Spinal cord (tissue), 9 donors: ENCODE measurements at regions not wholly inside any gene's neighbourhood (a gene's known extent, or its start where the extent isn't known, plus 50 kb on each side); places are given as distances from the start of the nearest gene placed in this dataset.
"Not testable (repeated sequence)": the region's sequence is repeated elsewhere in the genome, so short reads cannot be mapped to it uniquely, and the experiment has no call there.

Experiments used
- DNase-seq, 6 donors: peaks; one replicate each; pipeline versions ENCODE4 v3.0.0 to v3.0.0-alpha.2; 2013 to 2015; ENCODE audit warnings: low spot score in 6 of 6, low read depth in 4 of 6
- H3K27ac ChIP-seq: one replicate; pipeline ENCODE4 v1.5.1; 2013; ENCODE audit warnings: low read depth, low read length, control low read depth
- H3K27me3 ChIP-seq: one replicate; pipeline ENCODE4 v1.6.1; 2013; ENCODE audit warnings: low read length; ENCODE audit not compliant: control insufficient read depth, insufficient read depth
- H3K36me3 ChIP-seq: one replicate; pipeline ENCODE4 v1.6.1; 2013; ENCODE audit warnings: low read length; ENCODE audit not compliant: control insufficient read depth, insufficient read depth
- H3K4me1 ChIP-seq: one replicate; pipeline ENCODE4 v1.6.1; 2013; ENCODE audit warnings: low read length; ENCODE audit not compliant: control insufficient read depth, insufficient read depth
- H3K4me3 ChIP-seq: one replicate; pipeline ENCODE4 v1.5.1; 2013; ENCODE audit warnings: low read depth, low read length, control low read depth
- H3K9me3 ChIP-seq: one replicate; pipeline ENCODE4 v1.6.1; 2013; ENCODE audit warnings: low read length; ENCODE audit not compliant: control insufficient read depth, insufficient read depth
- WGBS: methylation state at CpG from one replicate; pipeline ENCODE4 v1.1.5; 2013; ENCODE audit warnings: missing lambda C conversion rate; ENCODE audit not compliant: insufficient coverage; 5-methylcytosine and 5-hydroxymethylcytosine counted together
- donor health status: healthy.

DNA sequence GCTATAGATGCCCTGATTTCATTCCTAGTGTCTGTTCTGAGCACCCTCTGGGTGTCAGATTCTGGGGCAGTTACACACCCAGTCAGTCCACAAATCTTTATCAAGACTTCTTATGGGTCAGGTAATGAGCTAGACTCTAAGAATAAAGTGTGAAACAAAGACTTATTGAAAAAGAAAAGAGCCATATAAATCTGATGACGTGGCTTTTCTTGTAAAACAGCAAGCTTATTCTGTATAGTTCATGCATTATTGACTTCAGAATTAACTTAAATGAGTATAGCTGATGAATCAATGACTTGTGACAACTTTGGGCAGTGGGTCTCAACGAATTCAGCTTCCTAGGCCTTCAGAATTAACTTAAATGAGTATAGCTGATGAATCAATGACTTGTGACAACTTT lies 1527.5 kb downstream of the TBC1D22A start:
- not testable (repeated sequence) for H3K9me3 ChIP-seq

DNA sequence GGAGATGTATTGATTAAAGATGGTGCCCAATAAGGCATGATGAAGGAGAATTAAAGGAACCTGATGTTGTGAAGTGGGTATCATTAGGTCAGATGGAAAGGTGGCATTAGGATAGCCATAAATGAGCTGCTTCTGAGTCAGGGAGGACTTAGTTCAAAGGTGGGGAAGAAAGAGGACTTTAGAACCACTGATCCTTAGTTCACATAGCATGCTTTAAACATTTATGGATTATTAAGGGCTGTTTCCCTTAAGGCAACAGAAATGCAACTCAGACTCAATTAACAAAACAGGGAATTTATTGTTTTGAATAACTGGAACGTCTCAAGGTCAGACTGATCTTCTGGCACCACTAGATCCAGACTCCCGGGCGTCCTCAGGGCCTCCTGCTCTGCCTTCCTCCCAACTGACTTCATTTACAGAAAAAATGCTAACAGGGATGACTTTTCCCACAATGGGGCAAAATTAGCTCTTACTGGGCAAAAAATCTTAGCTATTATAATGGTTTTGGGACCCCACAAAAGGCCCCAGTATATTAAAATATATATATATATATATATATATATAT lies 1526.0 kb downstream of the TBC1D22A start:
- no peaks in the 10 kb centered on the region for H3K27me3 ChIP-seq
- H3K4me1 ChIP-seq, result no peaks in the 10 kb centered on the region
- peaks cover 2% of the 10 kb centered on the region for H3K9me3 ChIP-seq
- WGBS, result no CpG with 5 or more reads among the region's 3 CpGs
- H3K27ac ChIP-seq, result no peak overlapping the region
- DNase-seq, result no peak
- no peaks in the 10 kb centered on the region for H3K36me3 ChIP-seq
- no peak overlapping the region for H3K4me3 ChIP-seq

More for the DNA sequence above, 1527.5 kb downstream of the TBC1D22A start:
- H3K36me3 ChIP-seq, DNase-seq, H3K27ac ChIP-seq, H3K4me1 ChIP-seq, H3K4me3 ChIP-seq, H3K27me3 ChIP-seq: not testable (repeated sequence)
- WGBS, result no CpG with 5 or more reads among the region's 2 CpGs

- WGBS, result 89% methylated on average over 1 of the region's 5 CpGs
- no peaks in the 10 kb centered on the region for H3K27me3 ChIP-seq
- no peak for DNase-seq
Measured at GRCh38 chr22:48287031-48287430, 1524.6 kb downstream of the TBC1D22A start.

GRCh38 chr22:48284671-48285070 lies 1522.2 kb downstream of the TBC1D22A start:
- DNase-seq, result no peak

More at GRCh38 chr22:48287031-48287430, 1524.6 kb downstream of the TBC1D22A start:
- Histone ChIP-seq H3K4me3 (no peak overlapping the region), H3K4me1 (no peaks in the 10 kb centered on the region), H3K27ac (no peak overlapping the region), H3K36me3 (no peaks in the 10 kb centered on the region), H3K9me3 (peaks cover 2% of the 10 kb centered on the region)

DNA sequence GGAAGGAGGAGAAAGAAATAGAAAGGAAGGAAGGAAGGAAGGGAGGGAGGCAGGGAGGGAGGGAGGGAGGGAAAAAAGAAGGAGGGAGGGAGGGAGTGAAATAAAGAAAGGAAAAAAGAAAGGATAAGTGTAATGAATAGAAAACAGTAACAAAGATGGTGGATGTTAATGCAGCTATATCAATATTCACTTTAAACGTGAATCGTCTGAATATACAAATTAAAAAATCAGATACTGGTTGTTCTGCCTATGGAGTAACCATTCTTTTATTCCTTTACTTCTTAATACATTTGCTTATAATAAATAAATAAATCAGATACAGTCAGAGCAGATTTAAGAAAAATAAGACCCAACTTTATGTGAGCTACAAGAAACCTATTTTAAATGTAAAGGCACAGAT lies 1520.4 kb downstream of the TBC1D22A start:
- no peak overlapping the region for H3K27ac ChIP-seq
- H3K36me3 ChIP-seq, result no peaks in the 10 kb centered on the region
- DNase-seq, result no peak
- H3K4me1 ChIP-seq, result peaks cover 21% of the 10 kb centered on the region
- no peaks in the 10 kb centered on the region for H3K9me3 ChIP-seq
- no peak overlapping the region for H3K4me3 ChIP-seq
- WGBS, result no CpG with 5 or more reads among the region's 2 CpGs
- no peaks in the 10 kb centered on the region for H3K27me3 ChIP-seq

More at GRCh38 chr22:48284671-48285070, 1522.2 kb downstream of the TBC1D22A start:
- 100% methylated on average over 2 of the region's 4 CpGs for WGBS
- no peak overlapping the region for H3K27ac ChIP-seq
- peaks cover 3% of the 10 kb centered on the region for H3K4me1 ChIP-seq
- H3K4me3 ChIP-seq, result no peak overlapping the region
- H3K36me3 ChIP-seq, result no peaks in the 10 kb centered on the region
- H3K27me3 ChIP-seq, result no peaks in the 10 kb centered on the region
- no peaks in the 10 kb centered on the region for H3K9me3 ChIP-seq

GRCh38 chr22:48279461-48279756 lies 1517.0 kb downstream of the TBC1D22A start:
- H3K4me1 ChIP-seq, result peaks cover 37% of the 10 kb centered on the region
- WGBS, result 48% methylated on average over 5 of the region's 6 CpGs
- peaks cover 2% of the 10 kb centered on the region for H3K36me3 ChIP-seq
- H3K4me3 ChIP-seq, result no peak overlapping the region
- no peaks in the 10 kb centered on the region for H3K27me3 ChIP-seq
- peak in 2 of 6 donors; percentile 76 to 81 for DNase-seq
- peak overlapping the region; percentile 78 for H3K27ac ChIP-seq
- H3K9me3 ChIP-seq, result no peaks in the 10 kb centered on the region

GRCh38 chr22:48278620-48279460 lies 1516.4 kb downstream of the TBC1D22A start:
- no peaks in the 10 kb centered on the region for H3K27me3 ChIP-seq
- DNase-seq, result no peak
- H3K36me3 ChIP-seq, result peaks cover 2% of the 10 kb centered on the region
- 49% methylated on average over 19 of the region's 19 CpGs for WGBS
- H3K9me3 ChIP-seq, result no peaks in the 10 kb centered on the region
- peak overlapping the region; percentile 78 for H3K27ac ChIP-seq
- no peak overlapping the region for H3K4me3 ChIP-seq
- peaks cover 37% of the 10 kb centered on the region for H3K4me1 ChIP-seq

DNA sequence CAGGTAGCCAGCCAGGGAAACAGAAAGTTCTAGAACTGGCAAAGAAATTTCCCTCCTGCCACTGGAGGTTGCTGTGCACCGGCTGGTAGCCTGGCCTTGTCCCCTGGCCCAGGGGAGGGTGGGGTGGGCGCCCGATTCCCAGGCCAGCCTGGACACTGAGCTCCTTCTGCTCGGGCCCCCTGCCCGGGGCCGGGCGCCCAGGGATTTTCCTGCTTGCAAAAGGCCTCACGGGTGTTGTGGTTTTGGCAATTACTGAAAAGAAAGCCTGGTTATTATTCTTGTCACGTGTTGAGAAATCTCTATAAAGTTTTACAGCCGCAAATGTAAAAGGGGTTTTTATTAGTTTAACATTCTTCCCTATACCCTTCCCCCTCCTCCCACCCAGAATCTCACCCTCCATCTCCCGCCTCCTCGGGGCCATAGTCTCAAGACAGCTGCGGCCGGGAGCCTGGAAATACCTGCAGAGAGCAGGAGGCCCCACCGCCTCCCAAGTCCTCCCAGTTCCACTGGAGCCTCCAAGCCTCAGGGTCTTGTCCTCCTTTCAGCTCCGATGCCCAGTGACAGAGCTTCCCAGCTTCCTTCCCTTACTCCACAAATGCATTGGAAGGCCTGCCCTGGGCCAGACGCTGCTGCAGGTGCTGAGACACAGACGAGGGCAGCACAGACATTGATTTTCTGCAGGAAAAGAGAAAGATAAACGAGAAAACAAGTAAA lies 1515.6 kb downstream of the TBC1D22A start:
- WGBS, result 30% methylated on average over 10 of the region's 19 CpGs
- H3K4me1 ChIP-seq, result peaks cover 37% of the 10 kb centered on the region
- H3K27me3 ChIP-seq, result no peaks in the 10 kb centered on the region
- H3K9me3 ChIP-seq, result no peaks in the 10 kb centered on the region
- H3K36me3 ChIP-seq, result peaks cover 2% of the 10 kb centered on the region
- H3K27ac ChIP-seq, result peak overlapping the region; percentile 78
- no peak overlapping the region for H3K4me3 ChIP-seq
- peak in 5 of 6 donors; percentile 63 to 91 (median 78) for DNase-seq

GRCh38 chr22:48276994-48277867 lies 1514.8 kb downstream of the TBC1D22A start:
- WGBS, result 64% methylated on average over 16 of the region's 20 CpGs
- Histone ChIP-seq H3K4me3 (no peak overlapping the region), H3K27me3 (no peaks in the 10 kb centered on the region), H3K36me3 (peaks cover 2% of the 10 kb centered on the region), H3K4me1 (peaks cover 37% of the 10 kb centered on the region), H3K9me3 (no peaks in the 10 kb centered on the region), H3K27ac (peak overlapping the region; percentile 69)
- DNase-seq, result no peak
